HS-5 (cell line): ENCODE measurements at regions not wholly inside any gene's neighbourhood (a gene's known extent, or its start where the extent isn't known, plus 50 kb on each side); places are given as distances from the start of the nearest gene placed in this dataset.
"Not testable (repeated sequence)": the region's sequence is repeated elsewhere in the genome, so short reads cannot be mapped to it uniquely, and the experiment has no call there.

Source experiments
- DNase-seq: peaks from one replicate; pipeline ENCODE4 v3.0.0-alpha.2; 2012; ENCODE audit warnings: low read depth

- no peak for DNase-seq
These were observed 1477.3 kb downstream of the CDH8 start for GRCh38 chr16:60558936-60559335.

GRCh38 chr16:60553090-60553757 lies 1483.0 kb downstream of the CDH8 start:
- DNase-seq: no peak

GRCh38 chr16:60541535-60541934 lies 1494.7 kb downstream of the CDH8 start:
- DNase-seq: no peak

DNA sequence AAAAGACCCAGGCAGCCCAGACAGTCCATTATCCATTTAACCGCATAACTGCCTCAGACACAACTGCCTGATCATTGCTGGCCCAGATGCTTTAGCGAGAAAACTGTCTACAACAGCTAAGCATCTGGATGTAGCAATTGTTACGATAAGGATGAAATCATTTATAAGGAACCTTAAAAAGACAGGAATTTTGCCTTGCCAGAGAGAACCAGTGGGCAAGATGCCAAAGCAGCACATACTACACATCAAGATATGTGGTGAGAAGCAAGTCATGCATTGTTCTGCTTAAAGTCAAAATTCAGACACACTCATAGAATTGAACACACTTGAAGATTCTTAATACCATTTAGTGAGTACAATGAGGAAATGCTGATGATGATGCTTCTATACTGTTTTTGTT lies 1525.3 kb downstream of the CDH8 start:
- no peak for DNase-seq

- no peak for DNase-seq
These were observed 1526.0 kb downstream of the CDH8 start for GRCh38 chr16:60510208-60510607.

DNA sequence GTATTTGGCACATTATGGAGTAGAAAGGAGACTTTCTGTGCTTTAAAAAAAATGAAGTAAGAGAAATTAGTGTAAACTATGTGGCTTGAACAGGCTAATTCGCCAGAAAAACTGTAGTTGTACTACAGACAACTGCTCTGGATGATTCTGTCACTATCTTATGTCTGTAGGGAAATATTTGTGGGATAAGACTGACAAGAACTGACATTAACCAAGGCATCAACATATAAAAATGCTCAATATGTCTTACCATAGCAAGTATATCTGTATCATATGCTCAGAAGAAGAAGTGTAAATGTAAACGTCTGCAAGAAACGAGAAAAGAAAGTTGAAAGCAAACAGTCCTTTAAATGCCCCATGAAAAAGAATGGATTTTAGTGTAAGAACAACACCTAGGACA lies 1545.0 kb downstream of the CDH8 start:
- no peak for DNase-seq

DNA sequence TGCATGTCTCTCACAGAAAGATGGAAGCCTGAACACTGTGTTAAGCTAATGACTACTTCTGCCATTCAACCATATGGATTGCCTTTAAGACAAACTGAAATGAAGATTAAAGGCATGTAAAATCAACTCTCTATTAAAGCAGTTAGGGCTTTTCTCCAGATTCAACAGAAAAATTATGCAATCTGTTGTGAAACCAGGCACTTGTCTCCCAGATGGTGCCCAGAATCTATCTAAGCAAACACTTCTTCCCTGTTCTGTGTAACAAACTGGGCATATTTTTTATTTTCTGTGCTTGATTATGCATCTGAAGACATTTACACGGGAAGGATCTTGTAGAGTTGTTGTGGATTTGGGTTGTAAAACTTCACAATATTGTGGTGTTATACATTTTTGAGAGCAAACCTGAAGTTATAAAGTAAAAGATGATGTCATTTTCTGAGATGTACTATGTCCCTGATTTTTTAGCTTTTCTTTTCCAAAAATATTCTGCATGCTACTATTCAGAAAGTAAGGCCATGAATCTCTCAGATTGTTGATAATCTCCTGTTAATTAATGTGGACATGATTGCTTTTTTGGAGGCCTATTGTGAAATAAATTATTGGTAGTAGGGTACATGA lies 1550.3 kb downstream of the CDH8 start:
- no peak for DNase-seq

DNA sequence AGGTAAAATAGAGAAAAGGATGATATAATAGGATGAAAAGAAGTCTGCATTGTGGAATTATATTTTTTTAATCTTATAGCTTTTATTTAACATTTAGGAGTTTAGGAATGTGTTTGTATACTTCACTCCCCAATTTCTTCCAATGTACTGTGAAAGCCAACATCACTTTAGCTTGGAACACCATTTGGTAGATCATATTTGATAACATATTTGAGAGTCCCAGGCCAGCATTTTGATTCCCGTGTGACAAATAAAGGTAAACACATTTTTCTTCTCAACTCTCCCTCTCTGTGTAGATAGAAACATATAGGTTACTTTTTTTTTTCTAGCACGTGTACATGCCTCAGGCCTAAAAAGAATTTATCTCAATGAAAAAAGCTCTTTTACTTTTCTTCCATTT lies 1551.3 kb downstream of the CDH8 start:
- DNase-seq: no peak

DNA sequence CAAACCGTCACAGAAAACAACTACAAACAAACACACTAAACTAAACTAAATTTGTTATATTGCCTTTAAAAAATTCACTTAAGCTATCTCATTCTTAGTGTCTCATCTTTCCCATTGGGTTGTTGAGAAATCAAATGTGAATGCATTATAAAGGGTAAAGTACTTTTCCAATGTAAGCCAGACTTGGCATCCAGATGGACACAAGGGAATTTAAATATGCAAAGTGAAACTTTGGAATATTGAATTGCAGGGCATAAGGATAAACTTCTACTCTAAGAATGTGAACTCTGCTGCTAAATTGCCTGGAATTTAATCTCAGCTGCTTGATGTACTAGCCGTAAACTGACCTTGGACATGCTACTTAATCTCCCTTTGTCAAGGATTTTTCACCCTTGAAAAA lies 1554.6 kb downstream of the CDH8 start:
- DNase-seq: no peak

DNA sequence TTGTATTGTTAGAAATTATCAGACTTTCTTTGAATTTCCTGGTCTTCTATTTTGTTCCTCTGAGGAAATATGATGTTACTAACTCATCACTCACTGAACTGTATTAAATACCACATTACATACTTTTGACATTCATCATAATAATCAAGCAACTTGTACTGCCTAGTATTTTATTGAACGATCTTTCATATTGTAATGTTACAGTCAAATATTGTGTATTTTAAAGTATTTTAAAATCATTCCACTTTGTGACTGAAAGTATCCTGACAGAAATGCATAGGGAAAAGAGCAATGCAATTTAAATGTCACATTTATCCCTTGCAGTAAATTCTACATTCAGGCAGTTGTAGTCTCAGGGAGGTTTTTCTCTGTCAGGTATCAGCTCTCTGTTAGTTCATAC lies 1557.4 kb downstream of the CDH8 start:
- DNase-seq: no peak

GRCh38 chr16:60463986-60464385 lies 1572.3 kb downstream of the CDH8 start:
- DNase-seq: no peak

GRCh38 chr16:60459463-60459862 lies 1576.8 kb downstream of the CDH8 start:
- DNase-seq: no peak

GRCh38 chr16:60458255-60458654 lies 1578.0 kb downstream of the CDH8 start:
- DNase-seq: no peak

- DNase-seq: no peak
These were observed 1583.6 kb downstream of the CDH8 start for GRCh38 chr16:60452646-60453045.

GRCh38 chr16:60438894-60439293 lies 1597.3 kb downstream of the CDH8 start:
- DNase-seq: no peak

DNA sequence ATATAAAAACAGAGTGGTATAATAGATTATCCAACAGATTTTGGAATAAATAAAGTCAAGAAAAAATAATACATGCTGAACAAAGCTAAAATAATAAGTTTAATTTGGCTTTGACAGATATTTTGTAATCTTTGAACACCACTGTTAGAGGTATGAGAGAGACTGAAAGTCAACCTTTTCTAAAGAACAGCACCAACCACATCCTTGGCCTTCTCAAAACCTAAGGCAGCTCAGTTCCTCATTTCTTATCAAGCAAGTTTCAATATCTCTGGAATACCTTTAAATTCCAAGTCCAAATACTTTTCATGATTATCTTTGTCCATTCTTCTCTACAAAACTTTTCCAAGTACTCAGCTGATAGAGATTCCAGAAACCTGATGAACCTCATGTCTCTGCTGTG lies 1603.8 kb downstream of the CDH8 start:
- DNase-seq: no peak

- DNase-seq: no peak
These were observed 1616.4 kb downstream of the CDH8 start for GRCh38 chr16:60419859-60420258.

DNA sequence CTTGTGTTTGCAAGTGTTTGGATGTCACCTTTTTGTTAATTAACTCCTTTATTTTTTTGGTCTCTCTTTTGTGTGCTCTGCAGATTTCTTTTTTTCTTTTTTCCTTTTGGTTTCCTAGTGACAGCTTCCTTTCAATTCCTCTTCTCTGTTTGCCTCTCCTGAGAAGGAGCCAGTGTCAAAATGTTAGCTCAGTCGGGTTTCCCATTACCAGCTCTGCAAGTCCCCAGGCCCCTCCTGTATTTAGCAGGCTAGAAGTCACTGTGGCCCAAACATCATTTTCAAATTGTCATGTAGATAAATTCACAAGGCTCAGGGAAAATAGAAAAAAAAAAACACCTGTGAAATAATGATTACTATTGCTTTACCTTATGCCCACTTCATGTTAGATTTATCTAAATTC lies 1621.6 kb downstream of the CDH8 start:
- DNase-seq: no peak

GRCh38 chr16:60413969-60414368 lies 1622.3 kb downstream of the CDH8 start:
- no peak for DNase-seq

DNA sequence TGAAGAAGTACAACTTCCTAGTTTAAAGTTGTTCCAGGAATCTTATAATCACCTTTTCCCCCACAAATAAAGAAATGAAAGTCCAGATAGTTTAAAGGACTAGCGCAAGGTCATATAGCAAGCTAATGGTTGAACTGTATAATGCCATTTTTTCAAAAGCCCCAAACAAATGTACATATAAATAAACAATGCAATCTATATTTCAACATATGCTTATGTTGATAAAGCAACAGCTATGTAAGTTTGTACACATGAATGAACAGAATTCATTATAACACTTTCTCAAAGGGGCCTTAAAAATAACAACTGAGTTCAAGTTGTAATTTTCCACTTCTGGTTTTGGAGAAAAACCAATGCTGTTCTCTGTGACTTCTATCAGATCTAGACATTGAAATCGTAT lies 1628.6 kb downstream of the CDH8 start:
- DNase-seq: no peak

DNA sequence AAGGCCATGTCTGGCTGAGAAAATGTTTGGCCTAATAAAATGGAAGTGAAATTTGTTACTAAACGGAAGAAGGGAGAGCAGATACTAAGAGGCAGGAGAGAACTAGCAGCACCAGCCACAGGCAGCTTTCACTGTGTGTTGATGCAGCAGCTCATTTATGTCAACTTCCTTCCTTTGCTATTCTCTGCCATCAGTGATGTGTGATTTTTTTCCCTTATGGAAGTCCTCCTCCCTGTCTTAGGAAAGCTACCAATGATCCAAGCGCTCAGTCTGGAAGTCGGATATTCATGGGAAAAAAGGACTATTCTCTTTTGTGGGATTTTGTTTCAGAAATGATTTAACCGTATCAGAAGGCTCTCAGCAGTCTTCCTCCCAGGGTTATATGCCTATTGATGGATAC lies 1629.2 kb downstream of the CDH8 start:
- no peak for DNase-seq

DNA sequence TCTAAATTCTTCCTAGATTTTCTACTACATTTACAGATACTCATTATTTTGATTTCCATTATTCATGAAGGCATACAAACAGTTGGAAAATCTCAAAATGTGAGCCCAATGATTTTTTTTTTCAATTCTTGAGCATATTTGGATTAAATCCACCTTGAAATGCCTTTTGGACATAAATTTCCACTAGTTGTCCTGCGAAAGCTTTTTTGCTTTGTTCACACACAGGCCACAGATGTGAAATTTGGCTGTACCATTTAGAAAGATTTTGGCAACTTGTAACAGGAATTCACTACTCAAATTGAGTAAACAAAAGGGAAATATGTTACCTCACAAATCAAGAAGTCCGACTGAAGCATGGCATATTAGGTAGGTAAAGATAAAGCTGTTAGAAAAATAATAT lies 1631.0 kb downstream of the CDH8 start:
- no peak for DNase-seq

- no peak for DNase-seq
These were observed 1631.8 kb downstream of the CDH8 start for GRCh38 chr16:60404401-60404800.

- DNase-seq: not testable (repeated sequence)
These were observed 1633.3 kb downstream of the CDH8 start for GRCh38 chr16:60402941-60403340.
